BJ (cell line): ENCODE measurements at regions not wholly inside any gene's neighbourhood (a gene's known extent, or its start where the extent isn't known, plus 50 kb on each side); places are given as distances from the start of the nearest gene placed in this dataset. TPM values are rescaled to one million over a fixed set of nuclear protein-coding genes. Genes with fewer than 3 reads are reported as not detected.

Experiments
- small RNA-seq: library from RNA; depleted of rRNA; stranded (forward); fragments of <200 nt; gene quantifications from one replicate; pipeline ENCODE3, GENCODE V24; 2012; ENCODE audit warnings: low replicate concordance, low read depth; ENCODE audit not compliant: insufficient read length

Small RNA genes in the stretch of these regions (small RNA-seq; reads per million reads assigned to genes)
- not detected for gene RF00012
